Chondrocyte (in vitro differentiated cells): ENCODE measurements at regions not wholly inside any gene's neighbourhood (a gene's known extent, or its start where the extent isn't known, plus 50 kb on each side); places are given as distances from the start of the nearest gene placed in this dataset.

ENCODE experiments used
- DNase-seq: peaks from one replicate; pipeline ENCODE4 v3.0.0; 2021; ENCODE audit warnings: mixed read lengths, low spot score
- H3K27ac Mint-ChIP-seq: one replicate; pipeline ENCODE4 v1.8.0; 2021; ENCODE audit warnings: mild to moderate bottlenecking, moderate library complexity, mixed read lengths; ENCODE audit not compliant: unreplicated experiment
- H3K27me3 Mint-ChIP-seq: 2 replicates; pipeline ENCODE4 v1.8.0; 2021; ENCODE audit warnings: low read depth, mixed read lengths
- H3K36me3 Mint-ChIP-seq: 2 replicates; pipeline ENCODE4 v1.8.0; 2021; ENCODE audit warnings: low read depth, mixed read lengths
- H3K4me1 Mint-ChIP-seq: 2 replicates; pipeline ENCODE4 v1.8.0; 2021; ENCODE audit warnings: low read depth, mild to moderate bottlenecking, mixed read lengths
- H3K4me3 Mint-ChIP-seq: one replicate; pipeline ENCODE4 v1.8.0; 2021; ENCODE audit warnings: mild to moderate bottlenecking, moderate library complexity, mixed read lengths; ENCODE audit not compliant: unreplicated experiment
- H3K9me3 Mint-ChIP-seq: 2 replicates; pipeline ENCODE4 v1.8.0; 2021; ENCODE audit warnings: low read depth, mixed read lengths
- CTCF ChIP-seq: fragments of 200-600 bp; sonication (generic); IDR thresholded peaks from 2 replicates; pipeline ENCODE4 v1.5.0; 2021; ENCODE audit warnings: antibody characterized with exemption, mild to moderate bottlenecking, moderate library complexity

GRCh38 chr22:49642741-49643140 is 184.9 kb downstream of the BRD1 start:
- no peak for TF ChIP-seq CTCF
- DNase-seq, result no peak
- Mint-ChIP-seq H3K4me1 (no peaks in the 10 kb centered on the region), H3K27ac (no peak overlapping the region), H3K9me3 (no peaks in the 10 kb centered on the region), H3K27me3 (peaks cover 8% of the 10 kb centered on the region), H3K36me3 (no peaks in the 10 kb centered on the region), H3K4me3 (no peak overlapping the region)

GRCh38 chr22:49642331-49642730 is 185.3 kb downstream of the BRD1 start:
- Mint-ChIP-seq H3K4me1 (no peaks in the 10 kb centered on the region), H3K9me3 (no peaks in the 10 kb centered on the region), H3K4me3 (no peak overlapping the region), H3K27me3 (peaks cover 8% of the 10 kb centered on the region), H3K27ac (no peak overlapping the region), H3K36me3 (no peaks in the 10 kb centered on the region)
- DNase-seq, result no peak
- TF ChIP-seq CTCF, result no peak

- Mint-ChIP-seq H3K27me3 (peaks cover 5% of the 10 kb centered on the region), H3K9me3 (no peaks in the 10 kb centered on the region), H3K27ac (no peak overlapping the region), H3K4me1 (no peaks in the 10 kb centered on the region), H3K36me3 (no peaks in the 10 kb centered on the region), H3K4me3 (no peak overlapping the region)
- TF ChIP-seq CTCF, result no peak
- no peak for DNase-seq
These were observed 185.8 kb downstream of the BRD1 start for GRCh38 chr22:49641770-49642313.

- no peak overlapping the region for H3K4me3 Mint-ChIP-seq
- DNase-seq, result no peak
- no peak overlapping the region for H3K27ac Mint-ChIP-seq
- no peaks in the 10 kb centered on the region for H3K9me3 Mint-ChIP-seq
- H3K4me1 Mint-ChIP-seq, result no peaks in the 10 kb centered on the region
- TF ChIP-seq CTCF, result no peak
- H3K36me3 Mint-ChIP-seq, result no peaks in the 10 kb centered on the region
- H3K27me3 Mint-ChIP-seq, result peaks cover 6% of the 10 kb centered on the region
These were observed 187.1 kb downstream of the BRD1 start for GRCh38 chr22:49640366-49641095.

GRCh38 chr22:49639956-49640355 is 187.7 kb downstream of the BRD1 start:
- no peak overlapping the region for H3K27ac Mint-ChIP-seq
- H3K9me3 Mint-ChIP-seq, result no peaks in the 10 kb centered on the region
- no peak for DNase-seq
- H3K27me3 Mint-ChIP-seq, result peaks cover 3% of the 10 kb centered on the region
- TF ChIP-seq CTCF, result no peak
- no peak overlapping the region for H3K4me3 Mint-ChIP-seq
- no peaks in the 10 kb centered on the region for H3K4me1 Mint-ChIP-seq
- no peaks in the 10 kb centered on the region for H3K36me3 Mint-ChIP-seq
